Medulla oblongata (tissue), 1 donor: ENCODE measurements at regions not wholly inside any gene's neighbourhood (a gene's known extent, or its start where the extent isn't known, plus 50 kb on each side); places are given as distances from the start of the nearest gene placed in this dataset.

ENCODE experiments used
- DNase-seq: peaks from one replicate; pipeline ENCODE4 v3.0.0-alpha.2; 2015; ENCODE audit errors: extremely low spot score

DNA sequence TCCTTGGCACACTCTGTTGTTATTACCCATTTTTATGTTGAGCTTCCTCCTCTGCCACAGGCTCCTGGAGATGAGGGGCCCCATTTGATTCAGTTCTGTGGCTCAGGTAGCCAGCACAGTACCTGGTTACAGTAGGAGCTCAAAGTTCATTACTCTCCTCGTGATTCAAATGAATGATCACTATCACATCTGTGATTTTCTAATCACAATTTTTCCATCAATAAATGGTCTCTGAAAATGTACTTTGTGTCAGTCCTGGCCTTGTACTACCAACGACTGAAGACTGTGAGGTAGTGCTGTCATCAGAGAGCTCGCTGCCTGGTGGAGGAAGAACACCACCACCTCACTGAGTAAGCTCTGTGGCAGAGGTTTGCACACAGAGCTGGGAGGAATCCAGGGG is 106.8 kb upstream of the JUN start:
- no peak for DNase-seq

DNA sequence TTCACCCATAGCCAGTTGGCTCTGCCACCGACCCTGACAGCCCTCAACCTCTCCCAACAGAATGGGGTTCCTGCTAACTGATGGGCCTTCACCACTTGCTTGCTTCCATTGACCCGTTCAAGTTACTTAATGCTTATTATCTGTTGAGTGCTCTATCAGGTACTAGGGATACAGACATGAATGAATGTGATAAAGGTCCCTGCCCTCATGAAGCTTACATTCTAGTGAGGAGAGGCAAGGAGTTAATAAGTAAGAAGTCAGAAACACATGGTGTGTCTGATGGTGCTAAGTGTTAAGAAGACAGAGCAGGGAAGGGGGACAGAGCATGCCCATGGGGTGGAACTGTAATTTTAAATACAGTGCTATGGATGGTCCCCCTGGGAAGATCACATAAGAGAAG is 107.5 kb upstream of the JUN start:
- DNase-seq, result no peak

DNA sequence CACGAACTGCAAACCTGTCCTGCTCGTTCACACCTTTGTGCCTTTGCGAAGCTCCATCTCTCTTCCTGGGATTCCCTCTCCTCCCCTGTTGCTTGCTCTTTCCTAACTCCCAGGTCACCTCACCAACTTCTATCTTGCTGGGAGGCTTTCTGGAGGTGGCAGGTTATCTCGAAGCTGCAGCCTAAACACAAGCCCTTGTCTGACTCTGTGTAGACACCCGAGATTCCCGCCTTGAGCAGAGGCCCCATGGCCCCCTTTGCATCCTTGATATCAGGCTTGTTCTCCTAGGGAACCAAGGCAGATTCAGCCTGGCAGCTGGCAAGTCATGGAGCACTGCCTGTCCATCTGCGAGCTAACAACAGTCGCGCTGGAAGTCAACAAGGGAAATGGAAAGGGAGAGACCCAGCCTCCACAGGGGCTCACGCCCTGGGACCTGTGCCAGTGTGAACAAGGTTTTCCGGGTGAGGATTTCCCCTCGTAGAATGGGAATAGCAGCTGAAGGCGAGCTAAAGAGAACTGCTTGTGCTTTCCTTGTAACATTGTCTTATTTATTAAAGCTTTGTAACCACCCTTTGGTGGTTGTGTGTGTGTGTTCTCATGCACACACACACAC is 109.5 kb upstream of the JUN start:
- no peak for DNase-seq

DNA sequence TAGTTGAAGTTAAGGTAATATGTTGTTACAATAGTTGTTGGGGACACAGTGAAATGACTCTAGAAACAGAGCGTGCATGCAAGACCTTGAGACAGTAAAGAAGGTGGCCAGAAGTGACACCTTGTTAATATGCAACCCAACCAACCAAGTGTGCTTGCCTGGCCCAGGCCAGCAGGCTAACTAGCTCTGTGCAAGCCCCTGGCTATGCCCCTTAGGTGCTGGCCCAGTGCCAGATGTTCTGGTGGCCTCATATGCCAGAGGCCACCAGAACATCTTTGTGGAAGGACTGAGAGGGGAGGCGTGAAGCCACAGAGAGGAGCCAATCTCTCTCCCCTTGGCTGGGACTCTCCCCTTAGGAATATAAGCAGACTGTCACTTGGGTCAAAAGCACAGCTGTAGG is 111.2 kb upstream of the JUN start:
- no peak for DNase-seq

DNA sequence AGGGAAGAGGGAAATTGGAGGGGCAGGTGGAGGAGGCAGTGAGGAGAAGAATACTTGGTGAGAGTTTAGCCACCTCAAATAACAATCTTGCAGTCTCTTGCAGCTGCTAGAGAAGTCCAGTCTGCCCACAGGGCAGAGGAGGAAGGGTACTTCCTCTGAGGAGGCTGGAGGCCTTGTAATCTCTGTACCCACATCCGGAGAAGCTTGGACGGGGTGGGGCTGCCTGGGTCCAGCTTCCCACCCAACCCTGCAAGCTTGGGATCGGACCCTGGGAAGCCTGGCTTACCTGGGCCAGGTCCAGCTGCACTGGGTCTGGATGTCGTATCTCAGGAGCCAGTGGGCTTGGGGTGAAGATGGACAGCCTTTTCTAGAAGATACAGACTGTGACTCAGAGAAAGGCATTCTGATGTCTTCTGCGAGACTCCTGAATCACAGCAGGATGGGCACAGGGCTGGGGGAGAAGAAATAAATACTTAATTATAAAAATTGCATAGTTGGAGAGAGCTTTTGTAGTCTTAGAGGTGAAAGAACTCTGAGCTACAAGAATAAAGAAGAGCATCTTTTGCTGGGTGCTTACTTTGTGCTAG is 111.8 kb upstream of the JUN start:
- DNase-seq, result peak; percentile 62

DNA sequence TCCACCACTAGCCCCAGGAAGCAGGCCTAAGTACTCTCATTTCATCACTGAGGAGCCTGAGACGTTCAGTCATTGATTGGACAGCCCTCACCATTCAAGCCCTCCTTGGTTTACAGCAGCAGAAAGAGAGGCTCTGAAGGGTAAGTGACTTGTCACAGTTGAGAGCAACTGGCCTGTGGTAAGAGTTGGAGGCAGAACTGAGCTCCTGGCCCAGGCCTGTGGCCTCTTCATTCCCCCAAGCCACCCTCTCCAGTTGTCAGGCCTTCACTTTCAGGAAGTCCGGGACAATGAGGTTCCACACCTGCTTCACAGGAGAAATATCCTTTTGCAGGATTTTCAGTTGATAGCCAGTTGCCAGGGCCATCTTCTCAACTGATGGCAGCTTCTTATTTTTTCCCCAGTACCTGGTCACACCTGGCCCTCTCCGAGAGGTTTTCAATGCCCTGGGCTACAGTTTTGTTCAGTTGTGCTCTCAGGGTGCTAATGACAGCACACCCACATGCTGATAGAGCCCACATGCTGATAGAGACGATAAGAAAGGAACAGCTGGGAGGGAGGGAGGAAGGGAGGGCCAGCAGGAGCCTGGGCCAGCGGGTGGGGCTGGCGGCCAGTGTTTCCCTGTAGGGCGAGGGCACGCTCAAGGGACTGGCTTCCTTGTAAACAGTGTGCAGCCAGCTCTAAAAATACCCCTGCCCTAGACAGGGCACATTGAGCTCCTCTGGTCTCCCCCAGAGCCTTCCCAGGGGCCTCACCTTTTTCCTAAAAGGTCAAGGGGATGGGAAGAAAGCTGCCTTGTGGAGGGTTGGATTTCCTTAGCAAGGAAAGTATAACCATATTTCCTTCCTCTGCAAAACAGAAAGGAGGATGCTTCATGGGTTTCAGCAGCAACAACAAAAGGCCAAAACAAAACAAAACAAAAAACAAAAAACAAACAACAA is 112.7 kb upstream of the JUN start:
- no peak for DNase-seq

DNA sequence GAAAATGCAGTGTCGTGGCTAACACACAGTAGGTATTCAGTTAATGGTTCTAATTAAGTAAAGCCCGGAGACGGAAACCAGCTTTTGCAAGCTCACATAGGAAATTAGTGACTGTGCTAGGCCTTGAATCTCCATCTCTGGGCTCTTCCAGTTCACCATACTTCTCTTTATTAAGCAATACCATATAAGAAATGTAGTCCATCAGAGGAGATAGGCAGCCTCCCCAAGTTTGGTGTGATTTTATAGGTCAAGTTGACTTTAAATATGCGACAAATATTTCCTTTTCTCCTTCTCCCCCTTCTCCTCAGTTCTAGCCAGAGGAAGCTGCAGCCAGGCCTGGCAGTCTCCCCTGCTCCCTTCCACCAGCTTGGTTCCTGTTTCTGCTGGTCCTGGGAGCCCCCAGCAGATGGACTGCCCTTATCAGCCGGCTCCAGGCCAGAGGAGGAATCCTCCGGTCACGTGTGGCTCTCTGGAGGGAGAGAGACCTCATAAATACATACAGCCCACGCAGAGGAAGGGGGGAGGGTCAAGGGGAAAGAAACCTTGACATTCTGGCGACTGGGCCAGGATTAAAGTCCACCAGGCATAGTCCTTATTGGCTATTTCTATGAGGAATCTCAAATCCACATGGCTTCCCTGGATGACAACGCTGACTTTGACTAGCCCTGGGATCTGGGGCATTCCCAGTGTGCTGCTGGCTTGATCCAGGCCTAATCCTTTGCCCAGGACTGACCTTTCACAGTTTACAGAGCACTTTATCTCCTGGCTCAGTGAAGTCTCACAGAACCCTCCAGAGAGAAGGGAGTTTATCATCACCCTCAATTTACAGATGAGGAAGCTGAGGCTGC is 115.1 kb upstream of the JUN start:
- peak; percentile 60 for DNase-seq

DNA sequence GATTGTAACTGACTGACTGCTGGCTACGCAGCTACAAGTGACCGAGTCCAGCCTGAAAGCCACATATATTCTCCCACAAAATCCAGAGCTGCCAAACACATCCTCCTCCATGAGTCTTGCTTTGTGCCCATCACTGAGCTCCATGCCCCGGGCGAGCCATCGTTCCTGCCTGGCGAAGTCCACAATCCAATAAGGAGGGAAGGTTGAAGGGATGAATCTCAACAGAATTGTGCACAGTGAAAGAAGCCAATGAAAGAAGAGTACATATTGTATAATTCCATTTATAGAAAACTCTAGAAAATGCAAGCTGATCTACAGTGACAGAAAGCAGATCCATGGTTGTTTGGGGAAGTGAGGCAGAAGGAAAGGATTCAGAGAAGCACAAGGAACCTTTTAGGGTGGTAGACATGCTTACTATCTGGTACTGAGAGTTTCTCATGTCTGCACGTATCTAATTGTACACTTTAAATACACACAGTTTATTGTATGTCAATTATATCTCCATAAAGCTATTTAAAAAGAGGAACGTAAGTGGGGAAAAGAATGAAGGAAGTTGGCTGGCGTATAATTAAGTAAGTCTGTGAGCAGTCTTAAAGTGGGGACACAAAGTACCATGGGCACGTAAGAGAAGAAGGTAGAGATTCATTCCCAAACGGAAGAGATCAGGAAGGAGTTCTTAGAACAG is 115.9 kb upstream of the JUN start:
- no peak for DNase-seq

DNA sequence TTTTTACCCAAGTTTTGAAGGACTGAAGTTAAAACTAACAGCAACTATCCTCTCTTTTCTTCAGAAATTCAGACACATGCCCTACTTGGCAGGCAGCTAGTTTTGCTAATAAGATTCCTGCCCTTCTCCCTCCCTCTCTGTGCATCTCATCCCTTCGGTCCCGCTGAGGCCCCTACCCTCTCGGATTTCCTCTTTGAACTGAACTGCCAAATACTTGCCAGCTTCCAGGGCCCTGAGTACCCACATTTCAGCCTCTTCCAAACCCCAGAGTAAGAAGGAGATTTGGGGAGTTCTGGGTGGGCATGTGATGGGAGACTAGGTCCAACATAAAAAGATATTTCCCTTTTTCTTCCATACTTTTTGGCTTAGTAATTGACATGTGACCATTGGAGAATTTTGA is 116.5 kb upstream of the JUN start:
- no peak for DNase-seq

DNA sequence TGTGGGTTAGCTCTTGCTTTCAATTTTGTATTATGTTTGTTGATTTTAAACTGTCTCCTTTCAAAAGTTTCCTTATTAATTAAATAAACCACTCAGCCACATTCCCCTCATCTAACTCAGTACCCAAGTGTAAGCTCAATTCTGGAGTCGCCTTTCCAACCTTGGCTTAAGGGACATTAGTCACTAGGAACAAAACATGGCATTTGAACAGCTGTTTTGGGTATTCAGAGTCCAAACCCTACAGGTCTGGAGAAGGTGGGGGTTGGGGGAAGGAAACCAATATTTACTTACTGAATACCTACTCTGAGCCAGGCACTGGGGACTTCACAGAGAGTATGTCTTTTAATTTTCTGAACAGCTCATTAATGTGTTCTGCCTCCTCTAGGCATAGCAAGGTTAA is 117.2 kb upstream of the JUN start:
- DNase-seq, result no peak

DNA sequence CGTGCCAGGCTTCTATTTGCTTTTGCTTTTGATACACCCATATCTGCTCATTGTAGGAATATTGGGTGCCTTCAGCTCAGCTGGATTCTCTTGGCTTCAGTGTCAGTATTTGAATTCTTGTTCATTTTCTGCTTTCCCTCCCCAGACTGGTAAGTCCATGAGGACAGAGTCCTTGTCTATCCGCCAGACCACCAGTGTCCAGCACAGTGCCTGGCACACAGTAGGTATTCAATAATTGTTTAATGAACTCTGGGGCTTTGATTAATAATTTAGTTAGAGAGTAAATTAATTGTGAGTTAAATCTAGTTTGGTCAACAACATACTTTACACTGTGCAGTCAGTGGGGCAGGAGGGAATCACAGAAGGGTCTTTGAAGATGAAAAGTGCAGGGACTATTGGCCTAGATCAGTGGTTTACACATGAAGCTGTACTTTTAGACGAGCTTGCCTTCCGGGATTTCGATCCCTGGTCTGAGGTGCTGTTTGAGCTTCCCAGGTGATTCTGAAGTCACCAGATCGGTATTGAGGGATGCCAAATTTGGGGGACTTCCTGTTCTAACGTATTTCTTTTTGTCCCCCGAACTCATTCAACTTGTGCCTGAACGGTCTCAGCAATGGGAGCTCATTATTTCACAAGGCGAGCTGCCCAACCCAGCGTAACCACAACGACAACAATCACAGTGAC is 119.1 kb upstream of the JUN start:
- no peak for DNase-seq

DNA sequence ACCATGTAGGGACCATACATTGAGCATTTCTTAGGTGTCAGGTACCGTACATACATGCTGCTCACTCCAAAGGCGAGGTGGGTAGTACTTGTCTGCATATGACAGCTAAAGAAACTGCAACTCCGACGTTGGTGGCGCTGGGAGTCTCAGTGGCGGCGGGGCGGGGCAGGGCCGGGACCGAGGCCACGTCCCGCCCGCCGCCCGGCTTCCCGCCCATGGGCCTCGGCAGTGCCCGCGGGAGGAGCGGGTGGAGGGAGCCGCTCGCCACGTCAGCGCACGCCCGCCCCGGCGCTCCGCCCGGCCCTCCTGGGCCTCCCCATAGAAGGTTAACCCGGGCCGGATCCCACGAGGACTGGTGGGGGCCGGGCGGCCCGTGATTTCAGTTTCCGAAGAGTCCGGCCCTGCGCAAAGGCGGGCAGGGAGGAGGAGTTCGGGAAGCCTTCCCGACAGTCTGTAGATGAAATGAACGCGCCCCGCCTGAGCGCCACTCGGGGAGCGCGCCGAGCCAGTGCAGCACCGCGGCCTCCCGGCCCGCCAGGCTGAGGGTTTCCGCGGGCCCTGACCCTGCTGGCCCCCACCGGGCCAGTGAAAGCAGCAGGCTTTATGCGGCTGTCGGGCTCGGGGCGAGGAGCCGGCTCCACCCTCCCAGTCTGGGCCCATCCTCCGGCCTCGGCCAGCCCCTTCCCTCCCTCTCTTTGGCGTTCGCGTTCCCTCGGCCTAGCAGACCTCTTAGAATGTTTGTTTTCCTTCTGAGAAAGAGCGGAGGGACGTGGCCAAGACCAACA is 119.9 kb upstream of the JUN start:
- DNase-seq, result peak; percentile 92

DNA sequence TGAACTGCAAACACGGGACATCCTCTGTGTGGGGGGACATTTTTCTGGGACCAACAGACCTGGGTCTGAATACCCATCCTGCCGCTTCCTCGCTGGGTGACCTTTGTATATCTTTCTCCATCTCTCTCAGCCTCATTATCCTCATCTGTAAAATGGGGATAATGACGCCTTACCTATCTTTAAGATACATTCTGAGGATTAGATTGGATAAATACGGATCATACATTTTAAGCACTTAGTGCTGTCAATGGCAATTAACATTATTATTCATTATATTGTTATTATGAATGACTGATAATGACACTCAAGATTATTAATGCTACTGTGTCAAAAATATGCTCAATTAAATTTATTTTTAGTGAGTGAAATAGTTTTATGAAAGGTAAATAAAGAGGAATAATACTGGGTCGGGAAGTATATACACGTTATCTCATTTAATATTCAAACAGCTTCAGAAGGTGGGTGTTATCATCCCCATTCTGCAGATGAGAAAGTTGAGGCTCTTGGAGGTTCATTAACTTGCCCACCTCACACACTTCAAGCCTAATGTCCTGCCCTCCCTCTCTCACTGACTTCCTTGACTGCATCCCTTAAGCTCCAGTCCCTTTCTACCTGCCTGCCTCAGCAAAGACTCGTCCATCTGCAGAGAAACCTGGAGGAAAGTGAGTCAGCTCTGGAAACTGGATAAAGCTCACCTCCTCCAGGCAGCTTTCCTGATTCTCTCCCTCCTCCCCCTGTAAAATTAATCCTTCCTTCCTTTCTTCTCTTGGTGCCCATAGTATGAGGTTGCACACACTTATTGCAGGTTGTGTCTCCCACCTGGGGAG is 120.7 kb upstream of the JUN start:
- no peak for DNase-seq

DNA sequence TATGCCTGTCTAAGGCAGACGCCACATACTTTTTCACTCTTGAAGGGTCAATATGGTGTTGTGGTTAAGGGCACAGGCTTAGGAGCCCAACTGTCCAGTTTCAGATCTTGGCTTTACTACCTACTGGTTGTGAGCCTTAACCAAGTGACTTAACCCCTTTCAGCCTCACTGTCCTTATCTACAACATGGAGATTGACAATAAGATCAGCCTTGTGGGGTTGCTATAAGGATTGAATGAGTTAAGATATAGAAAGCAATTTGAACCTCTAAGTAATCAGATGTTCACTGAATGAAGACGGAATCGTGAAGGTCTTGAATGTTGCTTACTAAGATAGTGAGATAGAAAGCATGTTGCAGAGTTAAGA is 121.3 kb upstream of the JUN start:
- no peak for DNase-seq

DNA sequence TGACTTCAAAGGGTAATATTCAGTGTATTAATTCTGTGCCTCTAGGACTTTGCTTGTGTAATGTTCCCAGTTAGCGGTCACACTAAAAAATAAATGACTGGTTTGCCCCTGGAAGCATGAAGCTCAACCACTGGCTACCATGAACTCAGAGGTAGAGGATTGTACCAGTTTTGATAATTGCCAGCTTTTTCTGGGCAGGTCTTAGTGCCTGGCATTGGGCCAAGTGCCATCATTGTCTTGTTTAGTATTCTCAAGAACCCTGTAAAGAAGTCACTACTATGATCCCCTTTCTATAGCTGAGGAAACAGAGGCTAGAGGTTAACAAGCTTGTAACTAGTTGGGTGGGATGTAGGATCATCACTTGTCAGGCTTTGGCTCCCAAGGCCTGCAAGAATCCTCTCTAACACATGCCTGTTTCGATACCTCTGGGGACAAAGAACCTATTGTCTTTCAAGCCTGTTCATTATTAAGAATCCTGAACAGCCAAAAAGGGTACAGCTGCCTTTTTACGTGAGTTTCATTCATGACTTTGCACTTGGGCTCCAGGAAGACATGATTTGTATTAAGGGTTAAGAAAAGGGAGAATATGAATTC is 121.9 kb upstream of the JUN start:
- no peak for DNase-seq

DNA sequence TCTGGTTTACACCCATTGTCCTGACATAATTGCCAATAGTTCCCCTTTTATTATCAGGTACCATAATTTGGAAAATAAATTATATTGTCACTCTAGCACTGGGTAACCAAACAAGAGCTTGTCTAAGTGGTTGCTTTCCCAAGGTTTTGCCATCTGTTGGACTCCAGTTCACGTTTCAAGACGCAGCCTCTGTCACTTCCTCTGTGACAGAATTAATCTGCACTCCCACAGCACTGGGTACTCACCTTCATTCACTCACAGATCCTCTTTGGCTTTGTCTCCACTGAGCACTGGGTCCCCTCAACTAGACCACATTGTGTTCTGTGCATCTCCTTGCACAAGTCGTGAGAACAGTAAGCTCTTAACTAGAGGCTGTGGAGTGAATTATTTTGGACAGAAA is 123.6 kb upstream of the JUN start:
- no peak for DNase-seq

DNA sequence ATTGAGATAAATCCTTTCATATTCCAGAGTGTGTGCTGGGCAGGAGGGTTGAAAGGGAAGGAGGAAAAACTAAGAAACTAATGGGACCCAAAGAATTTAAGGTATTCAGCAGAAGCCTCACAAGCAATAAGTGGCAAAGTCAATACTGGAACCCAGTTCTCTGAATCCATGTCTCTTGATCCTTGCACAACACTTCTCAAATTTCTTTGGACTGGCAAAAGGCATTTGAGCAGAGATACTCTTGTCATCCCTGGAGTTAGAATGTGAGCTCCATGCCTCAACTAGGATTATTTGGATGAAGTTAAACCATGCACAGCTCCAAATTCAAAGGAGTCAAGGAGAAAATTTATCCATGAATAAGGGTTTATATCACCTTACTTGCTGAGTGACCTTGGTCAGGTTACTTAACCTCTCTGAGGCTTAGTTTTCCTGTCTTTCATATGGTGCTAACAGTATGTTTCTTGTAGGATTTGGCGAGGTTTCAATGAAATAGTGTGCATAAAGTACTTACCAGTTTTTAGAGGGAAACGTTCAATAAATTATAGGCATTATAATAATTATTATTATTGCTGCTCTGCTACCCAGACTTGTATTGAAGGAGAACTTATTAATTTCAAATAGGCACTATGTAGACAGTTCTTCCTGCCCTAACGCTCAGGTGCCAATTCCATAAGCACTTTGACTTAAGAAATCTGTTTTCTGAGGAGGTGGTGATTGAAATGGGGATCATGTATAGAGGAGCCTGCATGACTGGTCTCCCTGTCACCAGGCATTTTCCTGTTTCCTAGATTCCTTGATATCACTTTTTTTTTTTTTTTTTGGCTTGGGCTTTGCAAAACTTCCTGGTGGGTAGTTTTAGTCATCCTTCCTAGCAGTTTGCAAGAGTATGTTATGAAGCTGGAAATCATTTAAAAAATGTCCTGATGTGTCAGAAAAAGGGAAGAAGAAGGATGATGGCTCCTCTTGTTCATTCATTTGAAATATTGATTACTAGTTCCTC is 125.0 kb upstream of the JUN start:
- no peak for DNase-seq
